GM12891 (cell line): ENCODE measurements at regions not wholly inside any gene's neighbourhood (a gene's known extent, or its start where the extent isn't known, plus 50 kb on each side); places are given as distances from the start of the nearest gene placed in this dataset.

Source experiments
- POLR2A ChIP-seq: IDR thresholded peaks from 2 replicates; pipeline ENCODE4 v1.6.1; 2011; ENCODE audit warnings: low read depth, low read length, control low read depth
- POLR2AphosphoS5 ChIP-seq: IDR thresholded peaks from 2 replicates; pipeline ENCODE4 v1.6.1; 2011; ENCODE audit warnings: low read depth, low read length, control low read depth
- POU2F2 ChIP-seq: IDR thresholded peaks from 2 replicates; pipeline ENCODE4 v1.6.1; 2011; ENCODE audit warnings: low read depth, mild to moderate bottlenecking, control low read depth, low read length, moderate library complexity
- SPI1 ChIP-seq: IDR thresholded peaks from 2 replicates; pipeline ENCODE4 v1.6.1; 2011; ENCODE audit warnings: low read depth, low read length, control low read depth
- TAF1 ChIP-seq: IDR thresholded peaks from 2 replicates; pipeline ENCODE4 v1.6.1; 2011; ENCODE audit warnings: low read depth, low read length, control low read depth

DNA sequence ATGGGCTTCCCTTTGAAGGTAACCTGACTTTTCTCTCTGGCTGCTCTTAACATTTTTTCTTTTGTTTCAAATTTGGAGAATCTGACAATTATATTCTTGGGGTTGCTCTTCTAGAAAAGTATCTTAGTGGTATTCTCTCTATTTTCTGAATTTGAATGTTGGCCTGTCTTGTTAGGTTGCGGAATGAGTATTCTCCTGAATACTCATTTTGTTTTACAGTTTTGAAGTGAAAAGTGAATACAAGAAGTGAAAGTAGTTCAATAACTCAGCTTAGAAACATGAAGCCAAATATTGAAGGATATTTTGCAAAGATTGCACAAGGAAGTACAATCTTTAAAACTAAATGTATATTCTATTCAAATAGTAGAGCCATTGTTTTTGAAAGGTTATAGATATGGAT is 120.2 kb upstream of the MAP3K4 start:
- TF ChIP-seq TAF1 (no peak), POLR2A (no peak), POLR2AphosphoS5 (no peak), POU2F2 (no peak), SPI1 (no peak; the same call in 1 of the 2 replicates)
